H1 (cell line): ENCODE measurements at regions not wholly inside any gene's neighbourhood (a gene's known extent, or its start where the extent isn't known, plus 50 kb on each side); places are given as distances from the start of the nearest gene placed in this dataset.

ENCODE experiments used
- NRF1 ChIP-seq: IDR thresholded peaks from 2 replicates; pipeline ENCODE4 v1.6.1; 2011; ENCODE audit warnings: mild to moderate bottlenecking, low read depth, low read length, improper control_type of control experiment
- POLR2A ChIP-seq, 2 experiments: IDR thresholded peaks; 1 replicate in 1 of 2; 2 replicates in 1 of 2; pipeline ENCODE4 v1.6.1; 2011; ENCODE audit warnings: low read depth in 2 of 2, low read length in 2 of 2, mild to moderate bottlenecking in 2 of 2; ENCODE audit errors: control extremely low read depth in 1 of 2
- RAD21 ChIP-seq, 2 experiments: IDR thresholded peaks in 1 of 2; conservative IDR thresholded peaks in 1 of 2; 2 replicates each; pipeline ENCODE4 v1.6.1; 2011; ENCODE audit warnings: low read depth in 2 of 2, low read length in 2 of 2, improper control_type of control experiment in 1 of 2, inconsistent platforms in 1 of 2, mild to moderate bottlenecking in 1 of 2, moderate library complexity in 1 of 2
- TAF7 ChIP-seq: optimal IDR thresholded peaks from 2 replicates; pipeline ENCODE3; 2011; ENCODE audit warnings: low read depth, mild to moderate bottlenecking, inconsistent platforms, low read length, moderate library complexity, borderline replicate concordance
- TCF12 ChIP-seq: IDR thresholded peaks from 2 replicates; pipeline ENCODE4 v1.6.1; 2011; ENCODE audit warnings: low read depth, mild to moderate bottlenecking, low read length
- TF ChIP-seq, protein P1 (sequence below), 3 experiments: IDR thresholded peaks; 1 replicate in 2 of 3; 2 replicates in 1 of 3; pipeline versions ENCODE4 v1.5.1 to v1.6.1; 2011; ENCODE audit warnings: low read length in 3 of 3, mild to moderate bottlenecking in 3 of 3, inconsistent platforms in 2 of 3, low read depth in 1 of 3, moderate library complexity in 1 of 3; ENCODE audit not compliant: insufficient read depth in 1 of 3; ENCODE audit errors: control extremely low read depth in 1 of 3

DNA sequence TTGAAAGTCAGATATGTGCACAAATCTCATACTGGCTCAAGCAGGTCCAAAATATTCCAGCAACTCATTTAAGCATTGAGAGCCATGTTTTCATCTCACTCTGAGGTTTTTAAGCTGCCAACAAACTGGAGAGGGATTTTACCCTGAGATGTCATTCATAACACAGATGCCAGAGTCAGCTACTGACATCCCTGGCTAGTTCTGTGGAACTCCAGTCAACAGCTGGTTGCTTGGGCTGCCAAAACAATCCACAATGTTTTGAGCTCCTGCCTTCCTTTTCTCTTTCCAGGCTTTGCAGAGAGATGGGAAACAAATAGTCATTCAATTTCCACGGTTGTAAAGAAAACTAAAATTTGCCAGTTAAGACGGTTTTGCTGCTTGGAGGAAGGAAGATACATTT is 621.2 kb upstream of the FBXO33 start:
- TF ChIP-seq TCF12 (no peak), POLR2A (IDR thresholded peaks at IDR 0.05; ENCODE audit: control extremely low read depth in 1 of 2, low read depth in 2 of 2, low read length in 2 of 2) (no peak), RAD21 (IDR thresholded peaks at IDR 0.05 in 1 of 2, conservative IDR thresholded peaks at IDR 0.05 in 1 of 2; ENCODE audit: low read depth in 2 of 2, low read length in 2 of 2) (no peak), NRF1 (no peak), TAF7 (no peak)
- TF ChIP-seq, protein P1, sequence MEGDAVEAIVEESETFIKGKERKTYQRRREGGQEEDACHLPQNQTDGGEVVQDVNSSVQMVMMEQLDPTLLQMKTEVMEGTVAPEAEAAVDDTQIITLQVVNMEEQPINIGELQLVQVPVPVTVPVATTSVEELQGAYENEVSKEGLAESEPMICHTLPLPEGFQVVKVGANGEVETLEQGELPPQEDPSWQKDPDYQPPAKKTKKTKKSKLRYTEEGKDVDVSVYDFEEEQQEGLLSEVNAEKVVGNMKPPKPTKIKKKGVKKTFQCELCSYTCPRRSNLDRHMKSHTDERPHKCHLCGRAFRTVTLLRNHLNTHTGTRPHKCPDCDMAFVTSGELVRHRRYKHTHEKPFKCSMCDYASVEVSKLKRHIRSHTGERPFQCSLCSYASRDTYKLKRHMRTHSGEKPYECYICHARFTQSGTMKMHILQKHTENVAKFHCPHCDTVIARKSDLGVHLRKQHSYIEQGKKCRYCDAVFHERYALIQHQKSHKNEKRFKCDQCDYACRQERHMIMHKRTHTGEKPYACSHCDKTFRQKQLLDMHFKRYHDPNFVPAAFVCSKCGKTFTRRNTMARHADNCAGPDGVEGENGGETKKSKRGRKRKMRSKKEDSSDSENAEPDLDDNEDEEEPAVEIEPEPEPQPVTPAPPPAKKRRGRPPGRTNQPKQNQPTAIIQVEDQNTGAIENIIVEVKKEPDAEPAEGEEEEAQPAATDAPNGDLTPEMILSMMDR (IDR thresholded peaks at IDR 0.05; ENCODE audit: control extremely low read depth in 1 of 3, insufficient read depth in 1 of 3, low read depth in 1 of 3, low read length in 3 of 3): no peak
